IMR-90 (cell line): ENCODE measurements at regions not wholly inside any gene's neighbourhood (a gene's known extent, or its start where the extent isn't known, plus 50 kb on each side); places are given as distances from the start of the nearest gene placed in this dataset.

Experiments
- ATAC-seq: fragments of 200-7000 bp; cut with Tn5 transposase; 2 replicates; pipeline ENCODE4 v1.9.1; 2020; ENCODE audit warnings: low read depth, mild to moderate bottlenecking, moderate library complexity
- BruUV-seq: library from RNA; stranded (reverse); fragments of 400-500 nt; replicated peaks from 2 replicates; lab custom pipeline; 2021; lab: Mats Ljungman, UMichigan
- CTCF ChIA-PET: fragments of 300-600 bp; formaldehyde crosslinking; extraction: SDS; loops from one replicate; lab custom pipeline; 2021; ENCODE audit warnings: antibody characterized with exemption; lab: Yijun Ruan, JAX
- POLR2A ChIA-PET: fragments of 300-600 bp; sonication (Branson Sonifier 250); formaldehyde crosslinking; loops from one replicate; lab custom pipeline; 2022; ENCODE audit warnings: antibody characterized with exemption; ENCODE audit not compliant: unreplicated experiment; lab: Charles Lee
- DNase-seq: peaks from one replicate; pipeline ENCODE4 v3.0.0; 2013
- H2AFZ ChIP-seq: replicated peaks from 2 replicates; pipeline ENCODE3; 2013; ENCODE audit warnings: low read length, mild to moderate bottlenecking; ENCODE audit not compliant: poor library complexity
- H2AK5ac ChIP-seq: 2 replicates; pipeline ENCODE4 v1.6.1; 2013; ENCODE audit warnings: low read depth, low read length, inconsistent platforms
- H2AK9ac ChIP-seq: replicated peaks from 2 replicates; pipeline ENCODE3; 2013; ENCODE audit warnings: mild to moderate bottlenecking, low read depth, low read length, moderate library complexity; ENCODE audit not compliant: poor library complexity
- H2BK120ac ChIP-seq: 2 replicates; pipeline ENCODE4 v1.6.1; 2013; ENCODE audit warnings: low read depth, low read length, inconsistent platforms
- H2BK15ac ChIP-seq: 3 replicates; pipeline ENCODE4 v1.6.1; 2013; ENCODE audit warnings: low read depth, low read length, inconsistent platforms
- H2BK20ac ChIP-seq: 2 replicates; pipeline ENCODE4 v1.6.1; 2013; ENCODE audit warnings: low read depth, mild to moderate bottlenecking, inconsistent platforms, low read length, moderate library complexity
- H2BK5ac ChIP-seq: 2 replicates; pipeline ENCODE4 v1.6.1; 2013; ENCODE audit warnings: mild to moderate bottlenecking, low read depth, low read length, inconsistent platforms; ENCODE audit not compliant: poor library complexity, severe bottlenecking
- H3K14ac ChIP-seq: replicated peaks from 2 replicates; pipeline ENCODE4 v1.6.1; 2013; ENCODE audit warnings: low read depth, low read length, inconsistent platforms
- H3K18ac ChIP-seq: 2 replicates; pipeline ENCODE4 v1.6.1; 2013; ENCODE audit warnings: low read depth, low read length, control low read depth
- H3K23ac ChIP-seq: 2 replicates; pipeline ENCODE4 v1.6.1; 2013; ENCODE audit warnings: low read depth, low read length, inconsistent platforms
- H3K27ac ChIP-seq: 2 replicates; pipeline ENCODE4 v1.5.1; 2013; ENCODE audit warnings: mild to moderate bottlenecking, control low read depth, low read length; ENCODE audit not compliant: insufficient read depth
- H3K27me3 ChIP-seq: 2 replicates; pipeline ENCODE4 v1.6.1; 2013; ENCODE audit warnings: low read length; ENCODE audit not compliant: control insufficient read depth, insufficient read depth
- H3K36me3 ChIP-seq: 2 replicates; pipeline ENCODE4 v1.6.1; 2013; ENCODE audit warnings: low read length, mixed read lengths; ENCODE audit not compliant: control insufficient read depth, insufficient read depth
- H3K4ac ChIP-seq: 2 replicates; pipeline ENCODE4 v1.6.1; 2013; ENCODE audit warnings: low read depth, low read length, inconsistent platforms
- H3K4me1 ChIP-seq: 2 replicates; pipeline ENCODE4 v1.6.1; 2013; ENCODE audit warnings: low read length, mixed read lengths; ENCODE audit not compliant: control insufficient read depth, insufficient read depth
- H3K4me2 ChIP-seq: 2 replicates; pipeline ENCODE4 v1.6.1; 2013; ENCODE audit warnings: low read depth, mild to moderate bottlenecking, control low read depth, low read length, moderate library complexity
- H3K4me3 ChIP-seq: 2 replicates; pipeline ENCODE4 v1.5.1; 2013; ENCODE audit warnings: low read depth, mild to moderate bottlenecking, control low read depth, low read length, moderate library complexity; ENCODE audit not compliant: insufficient read depth
- H3K56ac ChIP-seq: 2 replicates; pipeline ENCODE4 v1.6.1; 2013; ENCODE audit warnings: low read length, inconsistent platforms; ENCODE audit not compliant: insufficient read depth; ENCODE audit errors: extremely low read depth
- H3K79me1 ChIP-seq, 2 experiments: 2 replicates each; pipeline ENCODE4 v1.6.1; 2013; ENCODE audit warnings: low read length in 2 of 2, inconsistent platforms in 1 of 2, low read depth in 1 of 2
- H3K9ac ChIP-seq: 2 replicates; pipeline ENCODE4 v1.6.1; 2013; ENCODE audit warnings: low read depth, low read length, control low read depth
- H3K9me1 ChIP-seq: 2 replicates; pipeline ENCODE4 v1.6.1; 2013; ENCODE audit warnings: low read length, inconsistent platforms; ENCODE audit not compliant: insufficient read depth
- H3K9me3 ChIP-seq: 2 replicates; pipeline ENCODE4 v1.6.1; 2013; ENCODE audit warnings: low read length; ENCODE audit not compliant: control insufficient read depth, insufficient read depth
- H4K20me1 ChIP-seq: 2 replicates; pipeline ENCODE4 v1.6.1; 2013; ENCODE audit warnings: low read length, inconsistent platforms; ENCODE audit not compliant: insufficient read depth
- H4K5ac ChIP-seq: 2 replicates; pipeline ENCODE4 v1.6.1; 2013; ENCODE audit warnings: mild to moderate bottlenecking, low read depth, low read length, control low read depth
- H4K8ac ChIP-seq, 2 experiments: 2 replicates each; pipeline ENCODE4 v1.6.1; 2013; ENCODE audit warnings: low read depth in 2 of 2, low read length in 2 of 2, control low read depth in 1 of 2, inconsistent platforms in 1 of 2
- H4K91ac ChIP-seq: 2 replicates; pipeline ENCODE4 v1.6.1; 2013; ENCODE audit warnings: low read depth, low read length, inconsistent platforms; ENCODE audit not compliant: insufficient read depth
- BHLHE40 ChIP-seq: fragments of 150-350 bp; IDR thresholded peaks from 2 replicates; pipeline ENCODE4 v1.6.1; 2016; ENCODE audit warnings: mild to moderate bottlenecking, low read depth, low read length
- CHD1 ChIP-seq: IDR thresholded peaks from 2 replicates; pipeline ENCODE4 v1.6.1; 2012; ENCODE audit warnings: low read depth, low read length, improper control_type of control experiment
- FOS ChIP-seq: fragments of 150-350 bp; IDR thresholded peaks from 2 replicates; pipeline ENCODE4 v1.6.1; 2016; ENCODE audit warnings: low read depth, low read length
- NFE2L2 ChIP-seq: fragments of 150-350 bp; IDR thresholded peaks from 2 replicates; pipeline ENCODE4 v1.6.1; 2016; ENCODE audit warnings: low read depth, mild to moderate bottlenecking, low read length
- USF2 ChIP-seq: fragments of 150-350 bp; IDR thresholded peaks from 2 replicates; pipeline ENCODE4 v1.6.1; 2017; ENCODE audit warnings: mild to moderate bottlenecking, antibody characterized with exemption, low read length, low read depth
- WGBS, 2 experiments: methylation state at CpG; one replicate each; pipeline versions ENCODE4 v1.1.5 to v1.1.7; 2013; ENCODE audit warnings: missing lambda C conversion rate in 2 of 2; ENCODE audit not compliant: insufficient read length in 1 of 2; ENCODE audit errors: extremely low coverage in 2 of 2; 5-methylcytosine and 5-hydroxymethylcytosine counted together
- dilution Hi-C: fragments of 300-500 bp; cut with HindIII; formaldehyde crosslinking; loops from one replicate; pipeline ENCODE4 v1.14.3; 2018; ENCODE audit warnings: low sequenced_read_pairs; ENCODE audit not compliant: unreplicated experiment
- in situ Hi-C: fragments of 300-500 bp; cut with MboI; formaldehyde crosslinking; loops from 3 replicates; pipeline ENCODE4 v1.14.3; 2019; ENCODE audit warnings: low sequenced_read_pairs, inconsistent platforms, mixed read lengths
- intact Hi-C: fragments of 100-400 bp; cut with micrococcal nuclease; formaldehyde crosslinking; loops from 2 replicates; pipeline ENCODE4 v1.10.0; 2022

DNA sequence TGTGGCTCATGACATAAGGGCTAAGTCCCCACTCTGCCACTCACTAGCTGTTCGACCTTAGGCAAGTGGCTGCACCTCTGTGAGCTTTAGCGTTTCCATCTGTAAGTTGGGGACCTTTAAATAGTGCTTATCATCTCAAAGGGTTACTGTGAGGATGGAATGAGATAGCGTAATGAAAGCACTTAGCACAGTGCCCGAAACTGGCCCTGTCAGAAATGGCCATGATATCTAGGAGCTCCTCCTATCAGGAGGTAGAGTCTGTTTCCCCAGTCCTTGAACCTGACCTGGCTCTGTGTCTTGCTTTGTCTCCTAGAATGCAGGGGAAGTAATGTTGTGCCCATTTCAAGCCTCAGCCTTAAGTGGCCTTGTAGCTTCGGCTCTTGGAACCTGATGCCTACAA is 211.0 kb downstream of the RBM19 start:
- H3K36me3 ChIP-seq: no peaks in the 10 kb centered on the region
- no peak overlapping the region for H2AFZ ChIP-seq
- H3K4me3 ChIP-seq: no peak overlapping the region
- ChIA-PET CTCF (no interaction called here), POLR2A (no interaction called here)
- BruUV-seq: no TSS peak
- in situ Hi-C loops (no loop called here), dilution Hi-C loops (no loop called here), intact Hi-C loops (no loop called here)
- H3K14ac ChIP-seq: no peak overlapping the region
- no peaks in the 10 kb centered on the region for H3K79me1 ChIP-seq
- no peak for DNase-seq
- no peak overlapping the region for H2AK9ac ChIP-seq
- peaks cover 14% of the 10 kb centered on the region for H3K27me3 ChIP-seq
- H3K9ac ChIP-seq: no peak overlapping the region
- H2BK15ac ChIP-seq: no peak overlapping the region
- H2AK5ac ChIP-seq: no peak overlapping the region
- no peaks in the 10 kb centered on the region for H3K9me3 ChIP-seq
- H3K4me2 ChIP-seq: no peak overlapping the region
- no peak overlapping the region for H4K91ac ChIP-seq
- no peak overlapping the region for H2BK20ac ChIP-seq
- no peak overlapping the region for H3K4ac ChIP-seq
- no peak overlapping the region for H2BK120ac ChIP-seq
- ATAC-seq: no peak
- H3K27ac ChIP-seq: no peak overlapping the region
- no peaks in the 10 kb centered on the region for H3K9me1 ChIP-seq
- no peaks in the 10 kb centered on the region for H3K4me1 ChIP-seq
- TF ChIP-seq USF2 (no peak), BHLHE40 (no peak), CHD1 (no peak), NFE2L2 (no peak), FOS (no peak)
- no CpG with 5 or more reads among the region's 5 CpGs for WGBS, 2 experiments
- no peak overlapping the region for H3K56ac ChIP-seq
- H2BK5ac ChIP-seq: no peak overlapping the region
- H3K18ac ChIP-seq: no peak overlapping the region
- H4K5ac ChIP-seq: no peak overlapping the region
- no peak overlapping the region for H3K23ac ChIP-seq
- H4K20me1 ChIP-seq: no peaks in the 10 kb centered on the region
- H4K8ac ChIP-seq: no peak overlapping the region
